ENCODE measurements at regions not wholly inside any gene's neighbourhood (a gene's known extent, or its start where the extent isn't known, plus 50 kb on each side); places are given as distances from the start of the nearest gene placed in this dataset.

GRCh38 chr3:153901152-153901551 is 220.0 kb upstream of the ARHGEF26 start:
- TF ChIP-seq CTCF (IDR thresholded peaks at IDR 0.05; ENCODE audit: borderline replicate concordance, extremely low read depth, low read length, poor library complexity, severe bottlenecking): no peak
- no peak for TF ChIP-seq EZH2 (IDR thresholded peaks at IDR 0.05; ENCODE audit: borderline replicate concordance, low read depth, low read length, severe bottlenecking)
